Karpas-422 (cell line): ENCODE measurements at regions not wholly inside any gene's neighbourhood (a gene's known extent, or its start where the extent isn't known, plus 50 kb on each side); places are given as distances from the start of the nearest gene placed in this dataset.

ENCODE experiments used
- DNase-seq: peaks from one replicate; pipeline ENCODE4 v3.0.0-alpha.2; 2015
- H2AFZ ChIP-seq: fragments of 200-600 bp; sonication (generic); 2 replicates; pipeline ENCODE4 v1.6.1; 2014; ENCODE audit warnings: antibody characterized with exemption, low read length, mixed read lengths
- H3K27ac ChIP-seq: fragments of 200-600 bp; sonication (generic); 2 replicates; pipeline ENCODE4 v1.5.1; 2014; ENCODE audit warnings: mild to moderate bottlenecking, low read length, moderate library complexity
- H3K27me3 ChIP-seq: fragments of 200-600 bp; sonication (generic); 2 replicates; pipeline ENCODE4 v1.6.1; 2014; ENCODE audit warnings: low read length, mixed read lengths
- H3K36me3 ChIP-seq: fragments of 200-600 bp; sonication (generic); 2 replicates; pipeline ENCODE4 v1.6.1; 2014; ENCODE audit warnings: low read length, mixed read lengths; ENCODE audit not compliant: insufficient read depth
- H3K4me1 ChIP-seq: fragments of 200-600 bp; sonication (generic); 2 replicates; pipeline ENCODE4 v1.6.1; 2014; ENCODE audit warnings: mild to moderate bottlenecking, low read length, mixed read lengths
- H3K4me2 ChIP-seq: fragments of 200-600 bp; sonication (generic); 2 replicates; pipeline ENCODE4 v1.6.1; 2014; ENCODE audit warnings: low read length, low read depth, mild to moderate bottlenecking; ENCODE audit not compliant: poor library complexity, severe bottlenecking
- H3K4me3 ChIP-seq: fragments of 200-600 bp; sonication (generic); 2 replicates; pipeline ENCODE4 v1.5.1; 2014; ENCODE audit warnings: mild to moderate bottlenecking, antibody characterized with exemption, low read length, mixed read lengths
- H3K79me2 ChIP-seq: fragments of 200-600 bp; sonication (generic); 2 replicates; pipeline ENCODE4 v1.6.1; 2014; ENCODE audit warnings: mild to moderate bottlenecking, low read length, mixed read lengths
- H3K9ac ChIP-seq: fragments of 200-600 bp; sonication (generic); 2 replicates; pipeline ENCODE4 v1.6.0; 2014; ENCODE audit warnings: low read length
- H3K9me2 ChIP-seq: fragments of 200-600 bp; sonication (generic), shearing (Covaris generic); replicated peaks from 2 replicates; pipeline ENCODE4 v1.6.0; 2014; ENCODE audit warnings: mild to moderate bottlenecking, low read length, moderate library complexity; ENCODE audit not compliant: insufficient read depth
- H3K9me3 ChIP-seq: fragments of 300-700, 200-600 bp; sonication (generic); 2 replicates; pipeline ENCODE4 v1.6.1; 2014; ENCODE audit warnings: low read length, mixed read lengths
- H4K20me1 ChIP-seq: fragments of 200-600 bp; sonication (generic); 2 replicates; pipeline ENCODE4 v1.6.1; 2014; ENCODE audit warnings: mild to moderate bottlenecking, antibody characterized with exemption, low read length, low read depth; ENCODE audit not compliant: insufficient read depth

DNA sequence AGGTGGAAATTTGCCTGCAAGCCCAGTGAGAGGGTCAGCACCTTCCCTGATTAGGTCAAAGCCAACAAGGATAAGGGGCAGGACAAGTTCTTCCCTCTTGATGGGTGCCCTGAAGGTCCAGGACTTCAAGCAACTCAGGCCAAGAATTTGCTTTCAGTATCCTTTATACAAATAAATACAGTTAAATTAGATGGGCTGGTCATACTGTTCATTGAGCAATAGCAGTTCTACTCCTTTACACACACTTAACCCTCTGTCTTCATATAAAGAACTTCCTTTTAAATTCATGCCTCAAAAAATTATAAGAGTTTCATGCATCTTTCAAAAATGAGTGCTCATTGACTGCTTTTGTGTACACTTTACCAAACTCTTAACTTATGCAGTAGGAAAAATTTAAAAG is 392.0 kb downstream of the SPRY1 start:
- Histone ChIP-seq H3K4me3 (no peak overlapping the region), H3K79me2 (no peaks in the 10 kb centered on the region), H3K4me2 (no peak overlapping the region), H4K20me1 (no peaks in the 10 kb centered on the region), H3K27me3 (no peaks in the 10 kb centered on the region), H3K9me2 (no peaks in the 10 kb centered on the region), H3K9me3 (no peaks in the 10 kb centered on the region), H3K36me3 (no peaks in the 10 kb centered on the region), H3K27ac (no peak overlapping the region), H2AFZ (no peak overlapping the region), H3K9ac (no peak overlapping the region), H3K4me1 (no peaks in the 10 kb centered on the region)
- no peak for DNase-seq

DNA sequence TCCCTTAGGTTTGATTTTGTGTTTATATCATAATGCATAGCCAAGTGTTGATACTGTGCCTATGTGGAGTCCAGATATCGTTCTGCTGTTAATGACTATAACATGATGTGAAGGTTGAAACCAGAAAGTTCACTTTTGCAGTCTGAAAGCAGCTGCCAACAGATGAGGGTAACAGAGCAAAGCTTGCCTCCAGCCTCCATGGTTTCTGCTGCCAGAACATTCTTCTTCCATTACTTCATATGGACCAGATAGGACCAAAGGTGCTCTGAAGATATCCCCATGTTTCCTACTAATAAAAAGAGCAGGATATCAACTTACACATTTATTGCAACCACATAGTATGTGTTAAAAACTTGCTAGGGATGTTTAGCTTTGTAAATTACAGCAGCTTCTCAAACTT is 394.1 kb downstream of the SPRY1 start:
- Histone ChIP-seq H4K20me1 (no peaks in the 10 kb centered on the region), H3K79me2 (no peaks in the 10 kb centered on the region), H3K9me3 (no peaks in the 10 kb centered on the region), H3K9ac (no peak overlapping the region), H3K27me3 (no peaks in the 10 kb centered on the region), H3K36me3 (no peaks in the 10 kb centered on the region), H2AFZ (no peak overlapping the region), H3K27ac (no peak overlapping the region), H3K9me2 (no peaks in the 10 kb centered on the region), H3K4me3 (no peak overlapping the region), H3K4me2 (no peak overlapping the region), H3K4me1 (no peaks in the 10 kb centered on the region)
- DNase-seq = no peak

DNA sequence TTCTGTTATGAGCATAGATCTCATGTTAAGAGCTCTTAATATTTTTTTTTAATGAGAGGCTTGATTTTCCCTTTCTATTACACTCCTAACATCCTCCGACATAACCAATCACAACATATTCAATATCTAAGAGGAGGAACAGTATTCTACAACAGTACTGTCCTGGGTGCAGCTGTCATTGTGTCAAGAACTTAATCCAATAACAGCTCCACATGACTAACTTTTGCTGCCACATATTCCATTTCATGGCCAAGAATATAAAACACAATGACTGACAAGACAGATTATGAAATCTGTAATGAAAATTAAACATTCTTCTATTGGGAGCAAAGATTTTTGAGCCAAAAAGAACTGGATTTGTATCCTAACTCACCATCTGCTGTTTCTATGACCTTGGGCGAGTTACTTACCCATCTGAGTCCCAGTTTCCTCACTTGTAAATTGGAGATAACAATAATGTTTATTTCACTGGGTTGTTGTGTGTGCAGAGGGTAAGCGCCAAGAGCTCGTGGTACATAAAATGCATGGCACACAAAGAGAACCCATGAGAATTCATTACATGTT is 405.6 kb downstream of the SPRY1 start:
- H4K20me1 ChIP-seq = no peaks in the 10 kb centered on the region
- no peak overlapping the region for H2AFZ ChIP-seq
- H3K79me2 ChIP-seq = no peaks in the 10 kb centered on the region
- H3K9ac ChIP-seq = no peak overlapping the region
- no peak overlapping the region for H3K27ac ChIP-seq
- H3K4me1 ChIP-seq = no peaks in the 10 kb centered on the region
- DNase-seq = no peak
- H3K27me3 ChIP-seq = no peaks in the 10 kb centered on the region
- no peaks in the 10 kb centered on the region for H3K9me3 ChIP-seq
- no peak overlapping the region for H3K4me3 ChIP-seq
- H3K9me2 ChIP-seq = no peaks in the 10 kb centered on the region
- no peaks in the 10 kb centered on the region for H3K36me3 ChIP-seq
- no peak overlapping the region for H3K4me2 ChIP-seq

DNA sequence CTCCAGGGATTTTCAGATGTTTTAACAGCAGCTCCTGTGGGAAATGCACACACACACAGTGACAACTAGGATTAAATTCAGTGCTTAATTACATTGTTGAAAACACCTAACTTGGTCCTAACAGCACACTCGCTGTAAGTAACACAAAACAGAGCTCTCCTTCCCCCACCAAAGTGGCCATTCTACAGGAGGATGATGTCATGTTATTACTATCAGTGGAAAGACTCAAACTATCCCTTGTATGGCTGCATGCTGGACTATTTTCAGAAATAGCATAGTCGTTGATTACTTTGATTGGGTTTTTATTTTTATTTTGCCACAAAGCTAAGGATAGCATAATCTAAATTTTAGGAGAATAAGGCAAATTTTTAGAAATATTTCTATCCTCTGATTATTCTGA is 406.3 kb downstream of the SPRY1 start:
- Histone ChIP-seq H3K4me1 (no peaks in the 10 kb centered on the region), H2AFZ (no peak overlapping the region), H3K9ac (no peak overlapping the region), H3K4me2 (no peak overlapping the region), H3K27ac (no peak overlapping the region), H3K79me2 (no peaks in the 10 kb centered on the region), H3K9me3 (no peaks in the 10 kb centered on the region), H3K27me3 (no peaks in the 10 kb centered on the region), H3K9me2 (no peaks in the 10 kb centered on the region), H4K20me1 (no peaks in the 10 kb centered on the region), H3K4me3 (no peak overlapping the region), H3K36me3 (no peaks in the 10 kb centered on the region)
- no peak for DNase-seq

DNA sequence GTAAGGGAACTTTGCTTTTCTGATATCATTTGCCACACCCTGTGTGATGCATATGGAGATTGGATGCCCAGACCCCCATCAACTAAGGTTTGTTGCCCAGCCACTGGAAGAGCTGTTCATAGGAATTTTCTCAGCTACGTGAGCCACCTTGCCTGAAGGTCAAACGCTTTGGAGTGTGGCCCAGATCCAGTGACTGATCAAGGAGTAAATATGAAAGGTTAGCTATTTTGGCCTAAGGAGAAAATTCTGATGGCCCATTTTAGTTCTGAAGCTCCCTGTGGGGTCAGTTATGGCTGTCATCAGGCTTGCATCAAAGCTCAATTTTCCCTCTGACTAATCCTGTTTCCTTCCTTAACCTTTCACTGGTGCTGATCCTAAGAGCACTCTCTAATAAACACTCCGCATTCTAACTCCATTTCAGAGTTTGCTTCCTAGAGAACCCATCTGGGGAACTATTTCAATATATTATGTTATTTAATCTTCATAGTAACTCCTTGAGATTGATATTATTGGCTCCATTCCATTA is 407.7 kb downstream of the SPRY1 start:
- Histone ChIP-seq H3K36me3 (no peaks in the 10 kb centered on the region), H4K20me1 (no peaks in the 10 kb centered on the region), H3K4me2 (no peak overlapping the region), H3K27ac (no peak overlapping the region), H3K9ac (no peak overlapping the region), H3K4me1 (no peaks in the 10 kb centered on the region), H3K79me2 (no peaks in the 10 kb centered on the region), H2AFZ (no peak overlapping the region), H3K9me3 (no peaks in the 10 kb centered on the region), H3K9me2 (no peaks in the 10 kb centered on the region), H3K4me3 (no peak overlapping the region), H3K27me3 (no peaks in the 10 kb centered on the region)
- DNase-seq = no peak

DNA sequence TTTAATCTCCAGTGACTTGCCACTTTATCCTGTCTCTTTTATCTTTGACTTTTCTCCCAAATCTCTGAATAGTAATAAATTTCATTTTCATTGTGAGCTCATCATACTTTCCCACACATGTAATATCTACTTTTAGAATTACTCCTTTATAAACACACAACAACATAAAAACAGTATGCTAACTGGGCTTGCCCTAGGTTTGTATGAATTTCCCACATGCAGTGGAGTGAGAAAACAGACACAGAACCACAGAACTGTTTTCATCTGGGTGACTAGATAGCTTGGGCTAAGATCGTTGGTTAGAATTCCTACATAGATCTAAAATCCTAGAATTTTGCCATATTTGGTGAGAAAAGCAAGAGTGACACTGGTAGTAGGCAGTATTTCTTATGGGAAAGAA is 409.5 kb downstream of the SPRY1 start:
- Histone ChIP-seq H3K4me1 (no peaks in the 10 kb centered on the region), H3K79me2 (no peaks in the 10 kb centered on the region), H3K9me3 (no peaks in the 10 kb centered on the region), H3K27ac (no peak overlapping the region), H4K20me1 (no peaks in the 10 kb centered on the region), H3K9ac (no peak overlapping the region), H2AFZ (no peak overlapping the region), H3K36me3 (no peaks in the 10 kb centered on the region), H3K9me2 (no peaks in the 10 kb centered on the region), H3K4me2 (no peak overlapping the region), H3K27me3 (no peaks in the 10 kb centered on the region), H3K4me3 (no peak overlapping the region)
- no peak for DNase-seq

DNA sequence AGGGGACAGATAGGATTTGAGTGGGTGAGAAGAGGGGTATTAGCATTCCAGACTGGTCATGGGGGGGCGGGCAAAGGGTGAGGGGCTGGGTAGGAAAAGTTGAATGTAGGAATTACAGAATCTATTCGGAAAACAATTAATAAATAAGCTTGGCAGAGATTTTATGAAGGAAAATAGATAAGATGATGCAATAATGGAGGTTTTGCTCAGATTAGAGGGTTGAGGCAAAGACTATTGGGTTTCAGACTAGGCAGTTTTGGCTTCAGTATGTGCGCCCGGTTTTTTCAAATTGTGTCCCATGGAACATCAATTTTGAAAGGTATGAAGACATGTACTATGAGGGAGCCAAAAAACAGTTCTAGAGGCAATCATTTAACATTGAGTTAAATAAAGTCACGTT is 410.6 kb downstream of the SPRY1 start:
- Histone ChIP-seq H3K9ac (no peak overlapping the region), H3K9me2 (no peaks in the 10 kb centered on the region), H3K4me3 (no peak overlapping the region), H2AFZ (no peak overlapping the region), H3K4me2 (no peak overlapping the region), H4K20me1 (no peaks in the 10 kb centered on the region), H3K79me2 (no peaks in the 10 kb centered on the region), H3K27ac (no peak overlapping the region), H3K27me3 (no peaks in the 10 kb centered on the region), H3K4me1 (0 out of 2 replicates have a peak, but pooled peaks cover 2% of the 10 kb centered on the region), H3K9me3 (no peaks in the 10 kb centered on the region), H3K36me3 (no peaks in the 10 kb centered on the region)
- no peak for DNase-seq

DNA sequence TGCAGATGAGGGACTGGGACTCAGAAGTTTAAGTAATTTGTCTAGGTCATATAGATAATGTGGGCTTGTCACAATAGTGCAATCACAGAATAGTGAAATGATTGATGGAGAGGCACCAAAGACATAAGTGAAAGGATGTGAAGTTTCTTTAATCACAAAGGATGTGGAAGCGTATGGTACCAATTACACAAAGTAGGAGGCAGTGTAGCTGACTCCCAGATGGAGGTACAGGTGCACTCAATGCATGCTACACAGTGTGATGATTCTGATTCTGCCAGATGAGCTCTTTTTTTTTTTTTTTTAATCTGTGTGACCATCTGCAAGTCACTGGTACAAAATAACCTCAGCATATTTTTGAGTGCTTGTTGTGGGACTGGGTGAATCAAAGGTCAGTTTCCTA is 411.3 kb downstream of the SPRY1 start:
- Histone ChIP-seq H3K79me2 (no peaks in the 10 kb centered on the region), H3K27me3 (no peaks in the 10 kb centered on the region), H3K9ac (no peak overlapping the region), H3K4me1 (0 out of 2 replicates have a peak, but pooled peaks cover 2% of the 10 kb centered on the region), H4K20me1 (no peaks in the 10 kb centered on the region), H3K4me3 (no peak overlapping the region), H3K36me3 (no peaks in the 10 kb centered on the region), H2AFZ (no peak overlapping the region), H3K27ac (no peak overlapping the region), H3K9me3 (no peaks in the 10 kb centered on the region), H3K9me2 (no peaks in the 10 kb centered on the region), H3K4me2 (no peak overlapping the region)
- DNase-seq = no peak
